ENCODE measurements at regions not wholly inside any gene's neighbourhood (a gene's known extent, or its start where the extent isn't known, plus 50 kb on each side); places are given as distances from the start of the nearest gene placed in this dataset.
A peak's percentile ranks its signal among the peaks of the same experiment; 100 is the strongest.

- DNase-seq (ENCODE audit: low read depth), result no peak
Observed at GRCh38 chr3:144624656-144625055, 653.0 kb downstream of the DIPK2A start.

- DNase-seq (ENCODE audit: low read depth), result no peak
Observed at GRCh38 chr3:144626835-144627234, 655.2 kb downstream of the DIPK2A start.

DNA sequence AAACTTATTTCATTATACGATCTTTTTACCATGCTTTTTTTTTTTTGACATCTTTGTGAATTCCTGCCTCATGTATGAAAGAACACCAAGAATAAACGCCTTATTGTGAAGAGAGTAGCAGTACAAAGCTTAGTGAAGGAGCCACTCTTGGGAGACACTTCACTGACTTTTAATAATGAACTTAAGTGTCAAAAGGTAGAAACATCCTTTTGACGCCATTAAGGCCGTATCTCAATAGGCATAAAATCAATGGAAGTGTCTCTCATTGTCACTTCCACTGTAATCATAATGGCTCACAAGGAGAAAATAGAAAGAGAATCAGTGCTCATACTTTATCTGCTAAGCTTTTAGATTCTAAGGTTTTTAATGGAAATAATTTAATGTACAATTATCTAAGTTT lies 657.8 kb downstream of the DIPK2A start:
- no peak for DNase-seq (ENCODE audit: low read depth)

GRCh38 chr3:144636833-144637232 lies 665.2 kb downstream of the DIPK2A start:
- DNase-seq (ENCODE audit: low read depth), result no peak

DNA sequence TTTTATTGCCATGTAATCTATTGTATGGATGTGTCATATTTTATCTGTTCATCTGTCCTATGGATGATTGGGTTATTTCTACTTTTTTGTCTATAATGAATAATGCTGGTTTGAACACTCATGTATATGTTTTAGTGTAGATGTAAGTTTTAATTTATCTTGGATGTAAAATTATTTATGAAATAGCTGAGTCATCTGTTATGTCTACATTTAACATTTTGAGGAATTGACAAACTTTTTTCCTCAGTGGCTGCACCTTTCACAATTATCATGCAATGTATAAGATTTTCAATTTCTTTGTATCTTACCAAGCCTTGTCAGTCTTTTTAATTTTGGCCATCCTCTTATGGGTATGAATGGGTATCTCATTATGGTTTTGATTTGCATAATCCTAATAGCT lies 666.4 kb downstream of the DIPK2A start:
- no peak for DNase-seq (ENCODE audit: low read depth)

- DNase-seq (ENCODE audit: low read depth), result no peak
Observed at GRCh38 chr3:144643771-144644198, 672.2 kb downstream of the DIPK2A start.

- DNase-seq (ENCODE audit: low read depth), result no peak
Observed at GRCh38 chr3:144645300-144645699, 673.7 kb downstream of the DIPK2A start.

GRCh38 chr3:144650380-144650779 lies 678.8 kb downstream of the DIPK2A start:
- no peak for DNase-seq (ENCODE audit: low read depth)

- DNase-seq (ENCODE audit: low read depth), result no peak
Observed at GRCh38 chr3:144652573-144652972, 681.0 kb downstream of the DIPK2A start.

DNA sequence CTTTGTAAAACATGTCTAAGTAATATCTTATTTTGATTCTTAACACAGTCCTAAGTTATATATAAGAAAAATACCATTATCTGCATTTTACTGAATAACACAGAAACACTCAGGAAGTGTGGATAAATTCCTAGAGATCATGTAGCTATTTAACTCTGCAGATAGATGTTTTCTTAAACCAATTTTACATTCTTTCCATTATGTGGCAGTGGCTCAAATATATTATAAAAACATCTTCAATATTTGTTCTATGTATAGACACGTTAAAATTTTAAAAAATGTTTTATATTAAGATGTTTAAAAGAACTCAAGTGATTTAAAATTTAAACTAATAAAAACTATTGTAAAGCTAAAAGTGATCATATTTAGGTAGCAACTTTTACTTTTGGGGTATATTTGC lies 683.8 kb downstream of the DIPK2A start:
- no peak for DNase-seq (ENCODE audit: low read depth)

GRCh38 chr3:144660186-144660585 lies 688.6 kb downstream of the DIPK2A start:
- no peak for DNase-seq (ENCODE audit: low read depth)

- no peak for DNase-seq (ENCODE audit: low read depth)
Observed at GRCh38 chr3:144662729-144663128, 691.1 kb downstream of the DIPK2A start.

- no peak for DNase-seq (ENCODE audit: low read depth)
Observed at GRCh38 chr3:144663456-144664436, 692.1 kb downstream of the DIPK2A start.

- DNase-seq (ENCODE audit: low read depth), result no peak
Observed at GRCh38 chr3:144665567-144666053, 694.0 kb downstream of the DIPK2A start.

GRCh38 chr3:144670571-144670970 lies 698.9 kb downstream of the DIPK2A start:
- no peak for DNase-seq (ENCODE audit: low read depth)

GRCh38 chr3:144677103-144677502 lies 705.5 kb downstream of the DIPK2A start:
- DNase-seq (ENCODE audit: low read depth), result peak; percentile 2

GRCh38 chr3:144683065-144683464 lies 711.4 kb downstream of the DIPK2A start:
- no peak for DNase-seq (ENCODE audit: low read depth)

DNA sequence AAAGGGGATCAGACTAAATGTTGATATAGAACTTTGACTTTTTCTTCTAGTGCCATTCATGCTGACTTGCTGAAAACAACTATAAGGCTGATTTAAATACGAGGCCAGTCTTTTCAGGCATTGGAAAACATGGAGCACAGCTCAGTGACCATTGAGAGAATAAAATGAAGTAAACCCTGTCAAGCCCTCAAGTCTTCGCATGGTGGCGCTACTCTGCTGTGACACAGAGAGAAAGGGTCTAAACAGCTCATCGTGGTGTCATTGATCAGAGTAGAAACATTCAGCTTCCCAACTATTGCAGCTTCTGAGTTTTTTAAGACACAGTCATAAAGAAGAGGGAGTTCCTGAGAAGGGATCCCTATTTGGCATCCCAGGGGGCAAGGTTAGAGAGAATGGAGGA lies 716.2 kb downstream of the DIPK2A start:
- no peak for DNase-seq (ENCODE audit: low read depth)

GRCh38 chr3:144692488-144692887 lies 720.9 kb downstream of the DIPK2A start:
- DNase-seq (ENCODE audit: low read depth), result no peak

DNA sequence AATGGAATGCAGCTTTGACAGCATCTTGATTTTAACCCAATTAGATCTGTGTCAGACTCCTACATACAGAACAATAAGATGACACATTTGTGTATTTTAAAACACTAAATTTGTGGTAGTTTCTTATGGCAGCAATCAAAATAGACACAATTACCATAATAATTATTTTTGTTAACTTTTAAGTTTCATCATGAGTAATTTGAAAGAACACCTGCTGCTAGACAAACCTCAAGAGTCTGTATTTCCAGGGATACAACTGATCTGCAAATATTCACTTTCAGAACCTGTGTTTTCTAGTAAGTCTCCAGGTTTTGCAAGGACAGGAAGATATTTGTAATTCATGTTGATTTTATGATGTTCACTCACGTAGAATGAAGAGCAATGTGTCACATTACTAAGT lies 736.8 kb downstream of the DIPK2A start:
- no peak for DNase-seq (ENCODE audit: low read depth)

GRCh38 chr3:144737281-144737680 lies 765.7 kb downstream of the DIPK2A start:
- DNase-seq (ENCODE audit: low read depth), result no peak

- DNase-seq (ENCODE audit: low read depth), result no peak
Observed at GRCh38 chr3:144743225-144743668, 771.6 kb downstream of the DIPK2A start.

GRCh38 chr3:144744473-144744872 lies 772.9 kb downstream of the DIPK2A start:
- no peak for DNase-seq (ENCODE audit: low read depth)

- DNase-seq (ENCODE audit: low read depth), result no peak
Observed at GRCh38 chr3:144746631-144747030, 775.0 kb downstream of the DIPK2A start.

Data from non-pigmented ciliary epithelial cell (primary cell).